ENCODE measurements at regions not wholly inside any gene's neighbourhood (a gene's known extent, or its start where the extent isn't known, plus 50 kb on each side); places are given as distances from the start of the nearest gene placed in this dataset.

- no peak overlapping the region for H3K4me3 ChIP-seq
- no peak overlapping the region for H3K27ac ChIP-seq
- H3K27me3 ChIP-seq = no peaks in the 10 kb centered on the region
- TF ChIP-seq CTCF (IDR thresholded peaks at IDR 0.05) = no peak
- ATAC-seq = peak in 1 of 4 donors; percentile 25
- FAIRE-seq = no peak
- intact Hi-C loops (cut with DNase I) = no loop called here
- DNase-seq = no peak
- H3K9me3 ChIP-seq = no peaks in the 10 kb centered on the region
- H3K4me1 ChIP-seq = no peaks in the 10 kb centered on the region
- 55 to 59% methylated on average over 7 of the region's 7 CpGs for WGBS, 2 donors
- no peaks in the 10 kb centered on the region for H3K36me3 ChIP-seq
These were observed 68.4 kb upstream of the SMARCA2 start for GRCh38 chr9:1946526-1947283.

GRCh38 chr9:1947438-1947837 is 67.7 kb upstream of the SMARCA2 start:
- Histone ChIP-seq H3K4me3 (no peak overlapping the region), H3K4me1 (no peaks in the 10 kb centered on the region), H3K36me3 (no peaks in the 10 kb centered on the region), H3K9me3 (no peaks in the 10 kb centered on the region), H3K27me3 (no peaks in the 10 kb centered on the region), H3K27ac (no peak overlapping the region)
- ATAC-seq (no peak), FAIRE-seq (no peak), DNase-seq (no peak)
- no peak for TF ChIP-seq CTCF (IDR thresholded peaks at IDR 0.05)
- intact Hi-C loops (cut with DNase I) = no loop called here
- 37 to 45% methylated on average over 4 of the region's 4 CpGs for WGBS, 2 donors

- Histone ChIP-seq H3K27ac (no peak overlapping the region), H3K4me3 (no peak overlapping the region), H3K27me3 (no peaks in the 10 kb centered on the region), H3K4me1 (no peaks in the 10 kb centered on the region), H3K36me3 (no peaks in the 10 kb centered on the region), H3K9me3 (no peaks in the 10 kb centered on the region)
- intact Hi-C loops (cut with DNase I) = no loop called here
- TF ChIP-seq CTCF (IDR thresholded peaks at IDR 0.05) = no peak
- DNase-seq (no peak), FAIRE-seq (no peak), ATAC-seq (no peak)
- 74 to 81% methylated on average over 4 of the region's 4 CpGs for WGBS, 2 donors
These were observed 66.6 kb upstream of the SMARCA2 start for GRCh38 chr9:1948541-1948940.

- no peaks in the 10 kb centered on the region for H3K36me3 ChIP-seq
- WGBS, 2 donors = 84 to 90% methylated on average over 2 of the region's 2 CpGs
- H3K4me3 ChIP-seq = no peak overlapping the region
- no peaks in the 10 kb centered on the region for H3K4me1 ChIP-seq
- H3K27me3 ChIP-seq = no peaks in the 10 kb centered on the region
- no peak for ATAC-seq
- H3K27ac ChIP-seq = no peak overlapping the region
- intact Hi-C loops (cut with DNase I) = no loop called here
- DNase-seq = no peak
- H3K9me3 ChIP-seq = no peaks in the 10 kb centered on the region
- no peak for TF ChIP-seq CTCF (IDR thresholded peaks at IDR 0.05)
- no peak for FAIRE-seq
These were observed 63.7 kb upstream of the SMARCA2 start for GRCh38 chr9:1951446-1951845.

- ATAC-seq (no peak), DNase-seq (no peak), FAIRE-seq (no peak)
- no peaks in the 10 kb centered on the region for H3K4me1 ChIP-seq
- H3K27me3 ChIP-seq = no peaks in the 10 kb centered on the region
- TF ChIP-seq CTCF (IDR thresholded peaks at IDR 0.05) = no peak
- intact Hi-C loops (cut with DNase I) = no loop called here
- no peak overlapping the region for H3K4me3 ChIP-seq
- H3K27ac ChIP-seq = no peak overlapping the region
- no peaks in the 10 kb centered on the region for H3K36me3 ChIP-seq
- WGBS, 2 donors = 92 to 95% methylated on average over 3 of the region's 3 CpGs
- H3K9me3 ChIP-seq = no peaks in the 10 kb centered on the region
These were observed 63.1 kb upstream of the SMARCA2 start for GRCh38 chr9:1952001-1952400.

Measured in pancreas (tissue), 10 donors.